GM21786 (cell line): ENCODE measurements at regions not wholly inside any gene's neighbourhood (a gene's known extent, or its start where the extent isn't known, plus 50 kb on each side); places are given as distances from the start of the nearest gene placed in this dataset.

ENCODE experiments used
- ATAC-seq: cut with Tn5 transposase; IDR thresholded peaks from one replicate; pipeline ENCODE4 v1.9.1; 2021; ENCODE audit not compliant: unreplicated experiment

GRCh38 chr13:106183410-106184065 is 351.9 kb downstream of the EFNB2 start:
- no peak for ATAC-seq

DNA sequence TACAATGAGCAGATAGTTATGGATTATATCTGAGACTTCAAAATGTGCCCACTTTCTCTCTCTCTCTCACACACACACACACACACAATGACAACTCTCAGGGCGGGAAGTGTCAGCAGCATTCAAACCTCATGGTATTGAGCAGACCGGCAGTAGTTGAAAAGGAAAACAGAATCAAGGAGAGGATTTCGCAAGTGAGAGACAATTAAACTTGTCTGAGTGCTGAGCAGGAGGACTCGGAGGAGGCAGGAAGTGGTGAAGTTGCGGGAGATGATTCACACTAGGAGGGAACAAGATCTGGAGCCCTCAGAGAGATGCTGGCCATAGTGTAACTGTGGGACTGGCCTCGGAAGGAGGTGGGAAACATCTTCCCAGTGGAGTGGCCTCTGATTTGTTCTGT is 353.1 kb downstream of the EFNB2 start:
- ATAC-seq = no peak

GRCh38 chr13:106178816-106179215 is 356.6 kb downstream of the EFNB2 start:
- ATAC-seq = no peak

GRCh38 chr13:106177146-106177545 is 358.3 kb downstream of the EFNB2 start:
- no peak for ATAC-seq

DNA sequence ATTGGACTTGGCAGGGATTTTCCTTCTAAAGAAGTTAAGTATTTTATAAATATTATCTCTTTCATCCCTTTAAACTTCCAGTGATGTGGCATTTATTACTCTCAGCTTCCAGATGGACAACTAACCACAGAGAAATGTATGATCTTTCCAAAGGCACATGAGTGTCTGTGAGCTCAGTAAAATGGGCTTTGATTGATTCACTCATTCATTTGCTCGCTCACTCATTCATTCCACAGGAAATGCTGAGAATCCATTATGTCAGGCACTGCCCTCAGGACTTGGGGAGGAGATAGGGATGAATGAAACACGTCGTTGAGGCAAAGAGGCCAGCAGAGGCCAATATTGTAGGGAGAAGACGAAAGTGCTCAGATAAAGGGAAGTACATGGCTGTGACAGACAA is 359.3 kb downstream of the EFNB2 start:
- ATAC-seq = no peak

GRCh38 chr13:106173891-106174610 is 361.4 kb downstream of the EFNB2 start:
- ATAC-seq = no peak

DNA sequence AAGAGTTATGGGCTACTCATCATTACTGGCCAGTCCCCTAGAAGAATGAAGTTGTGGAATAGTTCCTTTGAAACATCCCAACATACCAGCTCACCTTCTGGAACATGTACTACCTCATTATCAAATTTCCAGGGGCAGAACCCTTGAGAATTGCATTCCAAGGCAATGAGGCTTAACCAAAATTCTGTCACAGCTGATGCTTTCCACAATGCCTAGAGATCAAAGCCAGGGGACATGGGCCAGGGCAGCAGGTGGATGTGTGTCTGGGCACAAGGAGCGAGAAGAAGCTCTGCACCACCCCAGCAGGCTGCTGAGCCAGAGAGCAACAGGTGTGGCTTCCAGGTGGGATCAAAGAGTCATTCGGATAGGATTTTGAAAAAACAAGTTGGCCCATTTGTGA is 362.1 kb downstream of the EFNB2 start:
- ATAC-seq = no peak

- no peak for ATAC-seq
Observed at GRCh38 chr13:106172176-106172905, 363.1 kb downstream of the EFNB2 start.

GRCh38 chr13:106163426-106163825 is 372.0 kb downstream of the EFNB2 start:
- ATAC-seq = no peak

GRCh38 chr13:106161146-106161545 is 374.3 kb downstream of the EFNB2 start:
- ATAC-seq = no peak

DNA sequence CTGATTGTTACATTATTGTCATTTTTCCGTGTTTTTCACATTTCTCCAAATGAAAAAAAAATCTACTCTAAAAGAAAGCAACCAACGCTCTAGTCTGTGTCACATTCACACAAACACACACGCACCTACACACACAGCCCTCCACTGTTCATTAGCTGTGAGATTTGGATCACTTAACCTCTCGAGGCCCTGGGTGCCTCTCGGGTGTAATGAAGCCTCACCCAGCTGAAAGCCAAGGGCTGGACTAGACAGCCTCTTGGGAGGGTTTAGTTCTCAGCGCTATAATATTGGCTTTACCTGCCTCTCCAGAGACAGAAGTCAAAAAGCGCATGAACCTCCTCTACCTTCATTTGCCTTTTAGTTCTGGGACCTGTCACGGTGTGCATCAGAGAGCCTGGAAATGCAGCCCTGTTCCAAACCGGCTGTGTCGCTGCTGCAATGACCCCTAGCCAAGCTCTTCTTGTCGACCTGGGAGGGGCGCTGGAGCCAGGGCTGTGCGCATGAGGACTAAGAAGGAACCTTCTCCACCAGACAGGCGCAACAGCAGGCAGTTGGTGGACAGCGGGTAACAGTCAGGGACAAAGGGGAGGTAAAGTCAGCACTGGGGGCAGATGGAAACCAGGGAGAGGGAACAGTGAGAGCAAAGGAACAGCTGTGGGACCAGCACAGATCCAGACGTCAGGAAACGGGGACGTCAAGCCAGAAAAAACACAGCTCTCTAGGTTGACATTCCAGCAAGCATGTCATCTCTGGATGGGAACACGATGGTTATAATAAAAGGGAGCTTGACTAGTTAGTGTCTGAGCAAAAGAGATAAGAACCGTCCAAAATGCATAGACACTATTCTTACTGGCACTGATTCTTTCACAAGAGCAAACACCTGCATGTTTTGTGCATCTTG is 375.9 kb downstream of the EFNB2 start:
- ATAC-seq = no peak

- no peak for ATAC-seq
Observed at GRCh38 chr13:106156468-106156867, 379.0 kb downstream of the EFNB2 start.

DNA sequence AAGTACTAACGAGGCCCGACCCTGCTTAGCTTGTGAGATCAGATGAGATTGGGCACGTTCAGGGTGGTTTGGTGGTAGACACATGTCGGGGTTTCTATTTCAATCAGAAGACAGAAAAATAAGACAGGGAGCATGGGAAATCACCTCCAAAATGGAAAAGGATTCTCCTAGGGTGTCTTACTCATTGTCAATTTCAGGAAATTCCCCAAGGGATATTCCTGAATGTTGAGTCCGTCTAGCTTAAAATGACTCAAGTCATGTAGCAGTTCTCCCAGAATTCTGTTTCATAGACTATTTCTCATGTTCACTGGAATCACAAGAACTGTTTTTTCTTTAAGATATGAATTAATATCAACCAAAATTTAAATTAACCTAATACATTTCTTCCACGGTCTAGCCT is 380.1 kb downstream of the EFNB2 start:
- no peak for ATAC-seq

DNA sequence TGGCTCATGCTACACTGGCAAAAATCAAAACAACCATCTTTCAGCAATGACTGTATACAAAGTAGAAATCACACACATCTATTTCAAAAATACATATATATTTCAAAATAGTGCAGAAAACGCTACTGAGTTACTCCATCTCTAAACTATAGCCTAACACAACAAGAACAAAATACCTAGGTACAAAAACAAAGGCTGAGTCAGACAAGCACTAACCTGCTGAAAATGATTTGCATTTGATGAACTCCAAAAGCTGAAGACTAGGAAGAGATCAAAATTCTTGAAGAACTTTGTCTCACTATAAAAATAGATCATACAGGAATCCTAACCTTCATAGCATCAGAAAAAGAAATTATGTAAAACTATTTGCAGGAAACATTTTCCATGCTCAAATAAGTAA is 381.6 kb downstream of the EFNB2 start:
- ATAC-seq = no peak

DNA sequence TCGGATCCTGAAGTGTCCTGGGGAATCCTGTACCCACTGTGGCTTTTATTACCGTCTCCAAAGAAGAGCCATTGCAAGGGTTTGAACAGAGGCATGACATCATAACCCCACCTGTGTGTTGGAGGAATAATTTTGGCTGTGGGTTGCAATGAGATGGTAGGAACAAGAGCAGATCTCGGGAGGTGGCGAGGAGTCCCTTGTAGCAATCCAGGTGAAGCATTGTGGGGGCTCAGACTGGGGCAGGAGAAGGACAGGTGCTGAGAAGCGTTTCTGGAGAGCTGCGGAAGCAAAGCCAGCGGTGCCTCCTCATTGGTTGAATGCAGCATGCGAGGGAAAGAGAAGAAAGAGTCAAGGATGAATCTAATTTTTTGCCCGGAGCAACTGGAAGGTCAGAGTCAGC is 382.4 kb downstream of the EFNB2 start:
- ATAC-seq = no peak

DNA sequence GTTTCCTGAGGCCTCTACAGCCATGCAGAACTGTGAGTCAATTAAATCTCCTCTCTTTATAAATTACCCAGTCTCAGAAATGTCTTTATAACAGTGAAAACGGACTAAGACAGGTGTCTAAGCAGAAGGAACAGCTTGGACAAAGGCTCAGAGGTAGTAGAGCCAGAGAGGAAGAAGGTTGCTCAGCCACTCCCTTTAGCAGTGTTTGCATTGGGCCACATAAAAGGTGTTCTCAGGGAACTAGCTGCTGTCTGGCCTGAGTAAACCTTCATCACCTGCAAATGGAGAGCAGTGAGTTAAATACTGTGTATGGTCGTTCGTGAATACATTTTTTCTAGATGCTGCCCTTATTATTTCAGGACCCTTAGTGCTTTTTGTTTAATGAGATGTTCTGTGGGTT is 383.4 kb downstream of the EFNB2 start:
- ATAC-seq = no peak

- ATAC-seq = no peak
Observed at GRCh38 chr13:106151056-106151699, 384.3 kb downstream of the EFNB2 start.

DNA sequence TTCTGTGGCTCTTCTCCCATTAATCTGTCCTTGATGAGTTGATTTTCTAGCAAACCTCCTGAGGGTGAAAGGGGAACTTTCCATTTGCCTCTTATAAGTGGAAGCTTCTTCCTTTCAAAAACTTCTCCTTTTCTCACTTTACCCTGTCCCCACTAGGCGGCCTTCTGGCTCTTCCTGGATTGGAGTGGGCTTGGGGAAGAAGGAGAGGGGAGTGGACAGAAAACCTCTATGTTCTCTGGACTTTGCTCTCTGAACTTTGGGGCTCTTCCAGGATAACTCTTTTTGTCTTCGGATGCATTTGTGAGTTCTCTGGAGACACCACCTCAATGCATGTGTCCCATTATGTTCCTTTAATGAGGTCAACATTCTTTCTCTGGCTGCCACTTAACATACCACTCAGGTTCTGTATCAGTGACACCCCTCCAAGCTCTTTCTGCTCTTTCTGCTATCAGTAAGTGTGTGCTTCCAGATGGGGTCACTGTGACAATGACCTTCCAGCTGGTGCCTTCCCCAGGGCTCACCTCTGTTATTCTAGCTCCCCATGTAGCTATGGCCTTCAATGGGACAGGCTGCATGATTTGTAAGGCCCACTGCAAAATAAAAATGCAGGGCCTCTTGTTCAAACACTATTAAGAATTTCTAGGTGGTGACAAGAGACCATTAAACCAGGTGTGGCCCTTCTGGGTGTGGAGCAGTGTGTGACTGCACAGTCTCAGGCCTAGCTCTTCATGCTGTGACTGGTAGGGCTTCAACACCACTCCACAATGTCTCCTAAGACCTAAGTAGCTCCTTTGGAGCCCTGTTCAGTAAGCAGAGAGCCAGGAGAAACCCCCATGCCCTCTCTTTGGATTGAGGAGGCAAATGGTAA is 389.2 kb downstream of the EFNB2 start:
- ATAC-seq = no peak

DNA sequence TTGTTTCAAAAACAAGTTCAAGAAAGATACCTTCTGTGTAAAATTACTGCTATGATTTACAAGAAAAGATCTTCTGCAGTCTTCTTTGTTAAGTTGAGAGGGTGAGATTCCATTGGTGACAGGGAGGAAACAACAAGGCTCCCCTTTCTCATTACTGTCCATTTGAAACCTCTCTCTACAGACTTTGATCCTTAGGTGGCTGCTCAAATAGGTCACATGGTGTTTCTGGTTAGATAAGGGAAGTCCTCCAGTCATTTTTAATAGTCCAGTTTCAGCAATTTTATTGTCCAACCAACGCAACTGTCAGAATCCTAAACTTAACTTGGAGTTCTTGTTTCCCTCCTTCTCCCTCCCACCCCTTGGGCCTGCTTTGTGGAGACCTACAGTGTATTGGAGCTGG is 390.4 kb downstream of the EFNB2 start:
- no peak for ATAC-seq
